ENCODE measurements at regions not wholly inside any gene's neighbourhood (a gene's known extent, or its start where the extent isn't known, plus 50 kb on each side); places are given as distances from the start of the nearest gene placed in this dataset.

- no peak for DNase-seq
- H3K36me3 ChIP-seq, result no peaks in the 10 kb centered on the region
- H3K27ac ChIP-seq, result no peak overlapping the region
- 49 to 69% (median 52%) methylated on average over 3 of the region's 3 CpGs for WGBS, 3 donors
- no peaks in the 10 kb centered on the region for H3K4me1 ChIP-seq (ENCODE audit: insufficient read depth)
- no peaks in the 10 kb centered on the region for H3K9me3 ChIP-seq
- no peaks in the 10 kb centered on the region for H3K27me3 ChIP-seq
- H3K4me3 ChIP-seq, result no peak overlapping the region
- intact Hi-C loops (cut with DNase I), result loop anchor here in 3 of 4 donors (5.0 to 10.0 kb wide), 2 partner anchors 166 to 174 kb away; no protein-coding TSS in a partner anchor
- no peak for TF ChIP-seq CTCF (IDR thresholded peaks at IDR 0.05)
- TF ChIP-seq EP300 (IDR thresholded peaks at IDR 0.05), result no peak
- no peak for TF ChIP-seq POLR2A (IDR thresholded peaks at IDR 0.05)
Observed at GRCh38 chr6:18328540-18328939, 58.6 kb upstream of the RNF144B start.

- no peak overlapping the region for H3K27ac ChIP-seq
- H3K27me3 ChIP-seq, result no peaks in the 10 kb centered on the region
- 27 to 36% (median 30%) methylated on average over 2 of the region's 2 CpGs for WGBS, 3 donors
- DNase-seq, result no peak
- TF ChIP-seq EP300 (IDR thresholded peaks at IDR 0.05) (no peak), POLR2A (IDR thresholded peaks at IDR 0.05) (no peak), CTCF (IDR thresholded peaks at IDR 0.05) (no peak)
- intact Hi-C loops (cut with DNase I), result loop anchor here in 3 of 4 donors (5.0 to 10.0 kb wide), 2 partner anchors 167 to 174 kb away; no protein-coding TSS in a partner anchor
- no peaks in the 10 kb centered on the region for H3K4me1 ChIP-seq (ENCODE audit: insufficient read depth)
- H3K9me3 ChIP-seq, result no peaks in the 10 kb centered on the region
- H3K36me3 ChIP-seq, result no peaks in the 10 kb centered on the region
- no peak overlapping the region for H3K4me3 ChIP-seq
Observed at GRCh38 chr6:18328070-18328469, 59.1 kb upstream of the RNF144B start.

DNA sequence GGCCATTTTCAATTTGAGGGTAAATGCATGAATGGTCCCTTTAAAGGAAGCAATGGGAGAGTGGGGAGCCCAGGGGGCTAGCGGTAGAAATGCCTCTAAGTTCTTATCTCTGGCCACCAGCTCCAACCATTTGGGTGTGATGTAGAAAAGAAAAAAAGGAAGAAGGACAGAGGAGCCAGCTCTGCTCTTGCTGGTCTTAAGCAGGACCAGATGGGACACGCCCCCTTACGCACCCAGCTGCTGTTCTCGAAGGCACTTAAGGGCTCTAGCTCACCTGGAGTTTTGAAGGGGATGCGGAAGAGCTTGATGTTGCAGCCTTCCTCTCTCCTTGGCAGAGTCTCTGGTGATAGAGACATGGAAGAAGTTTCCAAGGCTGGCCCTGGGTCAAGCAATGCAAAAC is 59.5 kb upstream of the RNF144B start:
- no peak for DNase-seq
- no peak for TF ChIP-seq CTCF (IDR thresholded peaks at IDR 0.05)
- TF ChIP-seq EP300 (IDR thresholded peaks at IDR 0.05), result no peak
- TF ChIP-seq POLR2A (IDR thresholded peaks at IDR 0.05), result no peak
- no peaks in the 10 kb centered on the region for H3K4me1 ChIP-seq (ENCODE audit: insufficient read depth)
- no peak overlapping the region for H3K27ac ChIP-seq
- no peaks in the 10 kb centered on the region for H3K9me3 ChIP-seq
- intact Hi-C loops (cut with DNase I), result loop anchor here in 3 of 4 donors (5.0 to 10.0 kb wide), 2 partner anchors 167 to 175 kb away; no protein-coding TSS in a partner anchor
- WGBS, 3 donors, result 44 to 71% (median 54%) methylated on average over 5 of the region's 5 CpGs
- no peak overlapping the region for H3K4me3 ChIP-seq
- no peaks in the 10 kb centered on the region for H3K27me3 ChIP-seq
- no peaks in the 10 kb centered on the region for H3K36me3 ChIP-seq

DNA sequence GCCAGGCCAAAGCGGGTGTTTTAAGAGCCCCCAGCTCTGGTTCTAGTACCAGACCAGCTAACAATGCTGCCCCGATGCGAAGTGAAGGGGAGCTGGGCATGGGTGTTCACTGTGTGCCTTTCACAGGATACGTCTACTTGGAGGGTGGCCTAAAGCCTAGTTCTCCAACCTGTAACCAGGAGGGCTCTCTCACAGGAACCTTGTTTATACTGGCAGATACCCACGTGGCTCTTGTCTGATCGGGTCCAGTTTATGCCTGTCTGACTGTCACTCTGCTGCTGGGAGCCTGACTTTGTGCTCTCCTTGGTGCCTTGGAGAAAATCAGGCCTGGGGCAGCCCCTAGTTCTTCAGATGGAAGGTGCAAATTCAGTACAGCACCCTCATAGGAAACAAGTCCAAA is 60.2 kb upstream of the RNF144B start:
- Histone ChIP-seq H3K27me3 (no peaks in the 10 kb centered on the region), H3K27ac (no peak overlapping the region), H3K9me3 (no peaks in the 10 kb centered on the region), H3K4me3 (no peak overlapping the region), H3K36me3 (no peaks in the 10 kb centered on the region), H3K4me1 (ENCODE audit: insufficient read depth) (no peaks in the 10 kb centered on the region)
- TF ChIP-seq EP300 (IDR thresholded peaks at IDR 0.05), result no peak
- no peak for TF ChIP-seq CTCF (IDR thresholded peaks at IDR 0.05)
- no peak for TF ChIP-seq POLR2A (IDR thresholded peaks at IDR 0.05)
- 58 to 74% (median 68%) methylated on average over 6 of the region's 6 CpGs for WGBS, 3 donors
- intact Hi-C loops (cut with DNase I), result loop anchor here in 3 of 4 donors (5.0 to 10.0 kb wide), 2 partner anchors 168 to 175 kb away; no protein-coding TSS in a partner anchor
- no peak for DNase-seq

All from ovary (tissue), 7 donors.